ENCODE measurements at regions not wholly inside any gene's neighbourhood (a gene's known extent, or its start where the extent isn't known, plus 50 kb on each side); places are given as distances from the start of the nearest gene placed in this dataset.

GRCh38 chr12:111102102-111102739 is 181.8 kb upstream of the MYL2 start:
- DNase-seq, result no peak

GRCh38 chr12:111101003-111101402 is 180.6 kb upstream of the MYL2 start:
- DNase-seq, result no peak

- DNase-seq, result no peak
Measured at GRCh38 chr12:111100554-111100953, 180.2 kb upstream of the MYL2 start.

GRCh38 chr12:111100003-111100402 is 179.6 kb upstream of the MYL2 start:
- no peak for DNase-seq

GRCh38 chr12:111099186-111099585 is 178.8 kb upstream of the MYL2 start:
- no peak for DNase-seq

GRCh38 chr12:111094157-111095010 is 174.0 kb upstream of the MYL2 start:
- no peak for DNase-seq

GRCh38 chr12:111093428-111094142 is 173.2 kb upstream of the MYL2 start:
- DNase-seq, result no peak

GRCh38 chr12:111091051-111091450 is 170.7 kb upstream of the MYL2 start:
- no peak for DNase-seq

GRCh38 chr12:111089616-111090015 is 169.2 kb upstream of the MYL2 start:
- DNase-seq, result no peak

GRCh38 chr12:111088409-111088808 is 168.0 kb upstream of the MYL2 start:
- no peak for DNase-seq

GRCh38 chr12:111086947-111087700 is 166.7 kb upstream of the MYL2 start:
- no peak for DNase-seq

- no peak for DNase-seq
Measured at GRCh38 chr12:111085096-111085495, 164.7 kb upstream of the MYL2 start.

- DNase-seq, result no peak
Measured at GRCh38 chr12:111084605-111085004, 164.2 kb upstream of the MYL2 start.

GRCh38 chr12:111084158-111084557 is 163.8 kb upstream of the MYL2 start:
- DNase-seq, result no peak

- no peak for DNase-seq
Measured at GRCh38 chr12:111081600-111081999, 161.2 kb upstream of the MYL2 start.

- no peak for DNase-seq
Measured at GRCh38 chr12:111078731-111079130, 158.4 kb upstream of the MYL2 start.

GRCh38 chr12:111076611-111077451 is 156.5 kb upstream of the MYL2 start:
- DNase-seq, result no peak

GRCh38 chr12:111076199-111076598 is 155.8 kb upstream of the MYL2 start:
- DNase-seq, result no peak

- no peak for DNase-seq
Measured at GRCh38 chr12:111074965-111075364, 154.6 kb upstream of the MYL2 start.

GRCh38 chr12:111074559-111074958 is 154.2 kb upstream of the MYL2 start:
- no peak for DNase-seq

GRCh38 chr12:111073370-111073769 is 153.0 kb upstream of the MYL2 start:
- no peak for DNase-seq

GRCh38 chr12:111072299-111072698 is 151.9 kb upstream of the MYL2 start:
- DNase-seq, result no peak
